Subcutaneous abdominal adipose tissue (tissue), 5 donors: ENCODE measurements at regions not wholly inside any gene's neighbourhood (a gene's known extent, or its start where the extent isn't known, plus 50 kb on each side); places are given as distances from the start of the nearest gene placed in this dataset.
"Not testable (repeated sequence)": the region's sequence is repeated elsewhere in the genome, so short reads cannot be mapped to it uniquely, and the experiment has no call there.

Experiments used
- H3K27ac ChIP-seq: one replicate; pipeline ENCODE4 v1.7.0; 2013; ENCODE audit warnings: low read depth, mild to moderate bottlenecking, inconsistent platforms, low read length, moderate library complexity
- H3K27me3 ChIP-seq, 5 donors: one replicate each; pipeline ENCODE4 v1.7.0; 2013; ENCODE audit warnings: low read length in 5 of 5, inconsistent platforms in 1 of 5; ENCODE audit not compliant: control insufficient read depth in 5 of 5, insufficient read depth in 4 of 5
- H3K36me3 ChIP-seq, 5 donors: one replicate each; pipeline ENCODE4 v1.7.0; 2013; ENCODE audit warnings: low read length in 5 of 5; ENCODE audit not compliant: control insufficient read depth in 5 of 5, insufficient read depth in 5 of 5
- H3K4me1 ChIP-seq, 5 donors: one replicate each; pipeline ENCODE4 v1.7.0; 2013; ENCODE audit warnings: low read length in 5 of 5, mild to moderate bottlenecking in 3 of 5, moderate library complexity in 1 of 5; ENCODE audit not compliant: control insufficient read depth in 5 of 5, insufficient read depth in 5 of 5
- H3K4me3 ChIP-seq, 5 donors: one replicate each; pipeline ENCODE4 v1.7.0; 2013; ENCODE audit warnings: low read length in 5 of 5, low read depth in 1 of 5
- H3K9ac ChIP-seq, 5 donors: one replicate each; pipeline ENCODE4 v1.7.0; 2013; ENCODE audit warnings: low read length in 5 of 5, mild to moderate bottlenecking in 4 of 5, moderate library complexity in 3 of 5
- H3K9me3 ChIP-seq, 5 donors: one replicate each; pipeline ENCODE4 v1.7.0; 2013; ENCODE audit warnings: low read length in 5 of 5; ENCODE audit not compliant: control insufficient read depth in 5 of 5
- donor health status: healthy.
- donor health status: healthy.
- donor health status: healthy.
- donor health status: healthy.
- donor health status: healthy.

GRCh38 chr4:25500626-25501316 lies 123.7 kb downstream of the ANAPC4 start:
- Histone ChIP-seq H3K36me3 (no peaks in the 10 kb centered on the region), H3K4me3 (no peak overlapping the region), H3K4me1 (no peaks in the 10 kb centered on the region), H3K9me3 (peaks cover 0 to 9% (median 3%) of the 10 kb centered on the region in 5 donors), H3K27ac (no peak overlapping the region), H3K9ac (no peak overlapping the region), H3K27me3 (no peaks in the 10 kb centered on the region)

- no peaks in the 10 kb centered on the region for H3K36me3 ChIP-seq
- peaks cover 0 to 10% (median 0%) of the 10 kb centered on the region in 5 donors for H3K9me3 ChIP-seq
- no peak overlapping the region for H3K9ac ChIP-seq
- H3K4me1 ChIP-seq: no peaks in the 10 kb centered on the region
- no peak overlapping the region for H3K27ac ChIP-seq
- no peak overlapping the region for H3K4me3 ChIP-seq
- H3K27me3 ChIP-seq: no peaks in the 10 kb centered on the region
Measured at GRCh38 chr4:25502115-25502514, 125.1 kb downstream of the ANAPC4 start.

- no peaks in the 10 kb centered on the region for H3K27me3 ChIP-seq
- H3K4me1 ChIP-seq: no peaks in the 10 kb centered on the region
- peaks cover 0 to 10% (median 0%) of the 10 kb centered on the region in 5 donors for H3K9me3 ChIP-seq
- no peaks in the 10 kb centered on the region for H3K36me3 ChIP-seq
- no peak overlapping the region for H3K27ac ChIP-seq
- no peak overlapping the region for H3K4me3 ChIP-seq
- H3K9ac ChIP-seq: no peak overlapping the region
Measured at GRCh38 chr4:25503779-25504178, 126.7 kb downstream of the ANAPC4 start.

- no peak overlapping the region for H3K27ac ChIP-seq
- H3K9ac ChIP-seq: no peak overlapping the region
Measured at GRCh38 chr4:25504932-25505636, 128.0 kb downstream of the ANAPC4 start.

GRCh38 chr4:25505637-25505991 lies 128.6 kb downstream of the ANAPC4 start:
- Histone ChIP-seq H3K27ac (no peak overlapping the region), H3K9me3 (peaks cover 0 to 10% (median 0%) of the 10 kb centered on the region in 5 donors), H3K4me3 (no peak overlapping the region)

More at GRCh38 chr4:25504932-25505636, 128.0 kb downstream of the ANAPC4 start:
- Histone ChIP-seq H3K27me3 (no peaks in the 10 kb centered on the region), H3K36me3 (no peaks in the 10 kb centered on the region), H3K4me3 (no peak overlapping the region), H3K4me1 (no peaks in the 10 kb centered on the region), H3K9me3 (peaks cover 0 to 10% (median 0%) of the 10 kb centered on the region in 5 donors)

GRCh38 chr4:25506032-25506571 lies 129.0 kb downstream of the ANAPC4 start:
- no peaks in the 10 kb centered on the region for H3K27me3 ChIP-seq
- H3K9ac ChIP-seq: no peak overlapping the region
- peaks cover 0 to 10% (median 0%) of the 10 kb centered on the region in 5 donors for H3K9me3 ChIP-seq
- H3K4me3 ChIP-seq: no peak overlapping the region
- H3K36me3 ChIP-seq: no peaks in the 10 kb centered on the region
- no peak overlapping the region for H3K27ac ChIP-seq
- H3K4me1 ChIP-seq: no peaks in the 10 kb centered on the region

More at GRCh38 chr4:25505637-25505991, 128.6 kb downstream of the ANAPC4 start:
- Histone ChIP-seq H3K36me3 (no peaks in the 10 kb centered on the region), H3K27me3 (no peaks in the 10 kb centered on the region), H3K9ac (no peak overlapping the region), H3K4me1 (no peaks in the 10 kb centered on the region)

GRCh38 chr4:25509646-25510045 lies 132.6 kb downstream of the ANAPC4 start:
- Histone ChIP-seq H3K4me1 (no peaks in the 10 kb centered on the region), H3K27ac (no peak overlapping the region)

GRCh38 chr4:25511823-25512222 lies 134.8 kb downstream of the ANAPC4 start:
- H3K9me3 ChIP-seq, H3K27ac ChIP-seq, H3K4me1 ChIP-seq, H3K4me3 ChIP-seq, H3K36me3 ChIP-seq, H3K27me3 ChIP-seq, H3K9ac ChIP-seq: not testable (repeated sequence)

More at GRCh38 chr4:25509646-25510045, 132.6 kb downstream of the ANAPC4 start:
- H3K9ac ChIP-seq: no peak overlapping the region
- H3K4me3 ChIP-seq: no peak overlapping the region
- H3K36me3 ChIP-seq: no peaks in the 10 kb centered on the region
- H3K9me3 ChIP-seq: peaks cover 0 to 10% (median 0%) of the 10 kb centered on the region in 5 donors
- no peaks in the 10 kb centered on the region for H3K27me3 ChIP-seq

GRCh38 chr4:25513814-25514213 lies 136.8 kb downstream of the ANAPC4 start:
- H3K27me3 ChIP-seq: no peaks in the 10 kb centered on the region
- no peaks in the 10 kb centered on the region for H3K36me3 ChIP-seq
- no peak overlapping the region for H3K4me3 ChIP-seq
- no peaks in the 10 kb centered on the region for H3K4me1 ChIP-seq
- H3K9me3 ChIP-seq: no peaks in the 10 kb centered on the region
- H3K9ac ChIP-seq: no peak overlapping the region
- no peak overlapping the region for H3K27ac ChIP-seq

GRCh38 chr4:25523405-25523804 lies 132.2 kb upstream of the SLC34A2 start:
- Histone ChIP-seq H3K36me3 (no peaks in the 10 kb centered on the region), H3K27ac (no peak overlapping the region), H3K9me3 (no peaks in the 10 kb centered on the region), H3K4me3 (no peak overlapping the region), H3K27me3 (no peaks in the 10 kb centered on the region), H3K9ac (no peak overlapping the region), H3K4me1 (no peaks in the 10 kb centered on the region)
